GF-D8 (cell line): ENCODE measurements at regions not wholly inside any gene's neighbourhood (a gene's known extent, or its start where the extent isn't known, plus 50 kb on each side); places are given as distances from the start of the nearest gene placed in this dataset.
"Not testable (repeated sequence)": the region's sequence is repeated elsewhere in the genome, so short reads cannot be mapped to it uniquely, and the experiment has no call there.

Experiments
- DNase-seq: peaks from one replicate; lab custom pipeline; 2025; lab: John Stamatoyannopoulos, UW

DNA sequence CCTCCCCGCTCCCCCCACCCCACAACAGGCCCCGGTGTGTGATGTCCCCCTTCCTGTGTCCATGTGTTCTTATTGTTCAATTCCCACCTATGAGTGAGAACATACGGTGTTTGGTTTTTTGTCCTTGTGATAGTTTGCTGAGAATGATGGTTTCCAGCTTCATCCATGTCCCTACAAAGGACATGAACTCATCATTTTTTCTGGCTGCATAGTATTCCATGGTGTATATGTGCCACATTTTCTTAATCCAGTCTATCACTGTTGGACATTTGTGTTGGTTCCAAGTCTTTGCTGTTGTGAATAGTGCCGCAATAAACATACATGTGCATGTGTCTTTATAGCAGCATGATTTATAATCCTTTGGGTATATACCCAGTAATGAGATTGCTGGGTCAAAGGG is 104.3 kb downstream of the MTPN start:
- DNase-seq: not testable (repeated sequence)

DNA sequence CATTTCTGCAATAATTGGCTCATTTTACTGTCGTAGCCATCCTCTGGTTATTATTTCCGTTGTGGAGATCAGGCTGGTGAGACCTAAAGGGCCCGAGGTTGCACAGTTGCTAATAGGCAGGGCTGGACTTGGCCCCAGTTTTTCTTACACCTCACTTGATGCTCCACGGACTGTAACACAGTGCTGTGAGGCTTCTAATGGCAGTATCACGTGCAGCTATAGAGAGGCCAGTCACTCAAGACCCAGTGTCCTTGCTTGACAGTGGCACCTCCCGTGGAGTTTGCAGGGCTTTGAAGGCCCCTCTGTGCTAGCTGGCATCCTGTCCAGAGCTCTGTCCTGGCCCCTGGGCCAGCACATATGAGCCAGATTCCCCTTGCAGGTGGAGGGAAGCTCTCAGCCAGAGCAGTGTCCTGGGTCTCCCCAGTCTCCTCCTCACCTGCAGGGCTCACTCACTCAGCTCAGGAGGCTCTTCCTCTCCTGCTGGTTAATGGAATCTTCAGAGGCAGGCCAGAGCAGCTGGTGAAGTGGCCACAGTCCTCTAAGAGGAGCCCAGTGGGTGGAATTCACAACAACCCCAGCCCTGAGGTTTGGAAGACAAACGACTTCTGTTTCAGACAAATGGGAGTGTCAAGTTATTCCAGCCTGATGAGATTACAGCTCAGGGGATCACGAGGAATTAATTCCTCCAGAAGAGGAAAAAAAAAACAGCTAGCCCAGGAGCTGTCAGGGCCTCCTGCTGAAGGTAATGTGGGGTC is 114.2 kb upstream of the FAM180A start:
- no peak for DNase-seq

- DNase-seq: no peak
Measured at GRCh38 chr7:135859538-135859937, 110.9 kb upstream of the FAM180A start.

- DNase-seq: no peak
Measured at GRCh38 chr7:135858851-135859250, 110.2 kb upstream of the FAM180A start.

DNA sequence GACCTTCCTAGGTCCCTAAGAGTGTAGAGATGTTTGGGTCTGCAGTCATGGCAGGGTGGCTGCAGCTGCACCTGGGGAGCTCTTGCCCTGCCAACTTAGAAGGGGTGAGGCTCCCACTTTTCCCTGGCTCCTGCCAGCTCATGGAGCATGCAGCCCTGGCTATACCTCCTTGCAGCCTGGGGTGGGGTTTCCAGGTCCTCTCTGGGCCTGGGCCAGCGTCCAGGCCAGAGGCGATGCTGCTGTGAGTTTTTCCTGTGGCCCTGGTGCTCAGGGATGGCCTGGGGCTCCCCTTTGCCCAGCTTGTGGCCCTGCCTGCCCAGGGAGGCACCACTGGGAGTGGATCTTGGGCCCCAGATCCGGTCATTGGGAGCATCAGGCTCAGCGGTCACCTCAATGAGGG is 109.8 kb upstream of the FAM180A start:
- DNase-seq: no peak

DNA sequence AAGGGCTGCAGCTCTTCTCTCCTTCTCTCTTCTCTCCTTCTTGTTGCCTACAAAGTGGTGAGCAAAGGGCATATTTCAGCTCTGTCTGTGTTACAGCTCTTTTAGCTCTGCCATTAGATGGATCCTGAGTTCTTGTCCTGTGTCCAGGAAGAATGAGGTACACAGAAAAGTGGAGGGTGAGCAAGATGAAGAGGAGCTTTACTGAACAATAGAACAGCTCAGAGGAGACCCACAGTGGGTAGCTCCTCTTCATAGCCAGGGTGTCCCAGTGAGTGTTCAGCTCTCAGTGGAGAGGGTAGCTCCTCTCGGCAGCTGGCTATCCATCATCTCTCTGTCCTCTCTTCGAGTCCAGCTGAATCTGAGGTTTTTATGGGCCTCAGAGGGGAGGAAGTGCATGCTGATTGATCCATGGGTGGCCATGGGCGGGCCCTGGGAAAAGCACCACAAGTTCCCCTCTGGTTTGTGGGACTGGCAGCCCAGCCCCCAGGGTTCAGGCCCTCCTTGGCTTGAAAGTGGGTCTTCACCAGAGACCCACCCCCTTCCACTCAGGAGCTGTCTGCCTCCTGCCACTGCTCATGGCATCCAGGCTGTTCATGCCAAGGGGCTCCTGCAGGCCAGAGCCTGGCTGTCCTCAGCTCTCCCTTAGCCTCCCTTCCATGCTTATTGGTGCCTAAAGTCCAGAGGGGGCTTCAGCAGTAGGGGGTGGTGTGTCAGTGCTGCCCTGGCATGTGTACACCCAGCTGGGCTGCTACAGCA is 109.1 kb upstream of the FAM180A start:
- DNase-seq: no peak

DNA sequence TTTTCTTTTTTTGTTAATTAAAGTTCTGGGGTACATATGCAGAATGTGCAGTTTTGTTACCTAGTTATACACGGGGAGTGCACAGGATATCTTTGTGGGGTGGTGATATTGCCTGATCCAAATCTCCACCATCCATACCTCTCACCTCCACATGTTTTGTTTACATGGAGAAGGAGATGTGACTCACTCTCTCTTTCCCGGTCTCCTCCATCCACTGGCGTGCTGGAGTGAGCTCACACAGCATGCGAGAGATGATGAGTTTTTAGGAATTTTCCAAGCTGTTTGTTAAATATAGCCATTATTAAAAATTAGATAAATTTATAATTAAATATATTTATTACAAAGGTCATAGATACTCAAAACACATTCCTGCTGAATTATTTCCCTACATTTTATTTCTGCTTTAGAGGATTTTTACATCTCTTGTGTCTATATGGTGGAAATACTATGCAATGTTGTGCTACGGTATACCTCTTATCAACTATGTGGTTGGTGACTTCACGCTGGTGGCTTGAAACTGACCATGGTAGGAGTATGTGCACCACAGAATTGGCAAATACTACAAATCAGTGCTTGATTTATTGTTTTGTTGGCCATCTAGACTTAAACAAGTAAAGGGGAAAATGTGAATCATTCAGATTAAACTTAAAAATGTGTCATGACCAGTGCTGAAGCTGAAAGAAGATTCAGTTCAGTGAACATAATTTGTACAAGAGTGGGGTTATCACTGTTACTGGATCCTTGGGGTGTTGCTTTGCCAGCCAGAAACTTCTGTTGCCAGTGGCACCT is 107.9 kb upstream of the FAM180A start:
- DNase-seq: no peak

GRCh38 chr7:135855846-135856245 is 107.2 kb upstream of the FAM180A start:
- no peak for DNase-seq

DNA sequence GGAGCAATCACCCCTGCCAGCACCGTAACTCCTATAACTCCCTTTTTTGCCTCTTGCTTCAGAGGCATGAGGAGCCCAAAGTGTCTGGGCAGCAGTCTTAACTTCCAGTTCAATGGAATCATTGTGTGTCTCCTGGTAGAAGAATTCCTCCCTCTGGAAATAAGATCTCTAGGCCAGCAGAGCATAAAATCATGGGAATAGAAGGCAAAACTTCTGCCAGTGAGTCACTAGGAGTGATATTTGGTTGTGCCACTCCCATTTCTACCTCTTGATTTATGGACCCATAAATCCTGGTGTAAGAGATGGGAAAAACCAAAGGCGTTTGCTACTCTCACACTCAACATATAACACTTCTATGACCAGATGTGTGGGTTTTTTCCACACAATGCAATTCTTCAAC is 104.9 kb upstream of the FAM180A start:
- no peak for DNase-seq

DNA sequence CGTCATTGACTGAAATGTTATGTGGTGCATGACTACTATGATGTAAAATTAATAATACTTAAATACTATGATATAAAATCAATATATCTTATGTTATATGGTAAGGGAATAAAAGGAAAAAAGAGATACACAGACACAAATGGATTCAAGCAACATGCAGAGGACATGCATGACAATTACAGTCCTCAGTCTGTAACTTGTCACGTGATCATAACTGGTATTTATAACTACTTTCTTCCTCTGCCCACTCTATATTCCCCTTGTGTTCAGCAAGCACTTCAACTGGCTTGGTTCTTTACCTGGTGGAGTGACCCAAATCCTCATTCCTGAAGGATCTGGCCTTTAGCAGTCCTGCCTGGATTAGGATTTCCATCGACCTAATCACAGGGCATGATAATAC is 104.4 kb upstream of the FAM180A start:
- DNase-seq: no peak

DNA sequence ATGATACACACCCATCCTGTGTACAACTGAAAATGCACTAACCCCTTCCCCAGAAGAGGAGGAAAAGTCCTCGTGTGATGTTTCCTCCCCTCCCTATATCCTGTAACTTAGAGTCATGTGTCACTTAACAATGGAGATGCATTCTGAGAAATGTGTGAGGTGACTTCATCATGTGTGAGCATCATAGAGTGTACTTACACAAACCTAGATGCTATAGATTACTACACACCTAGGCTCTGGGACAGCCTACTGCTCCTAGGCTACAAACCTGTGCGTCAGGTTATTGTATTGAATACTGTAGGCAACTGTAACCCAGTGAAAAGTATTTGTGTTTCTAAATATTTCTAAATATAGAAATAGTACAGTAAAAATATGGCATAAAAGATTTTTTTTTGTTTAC is 98.6 kb upstream of the FAM180A start:
- no peak for DNase-seq

- DNase-seq: no peak
Measured at GRCh38 chr7:135846339-135846738, 97.7 kb upstream of the FAM180A start.

DNA sequence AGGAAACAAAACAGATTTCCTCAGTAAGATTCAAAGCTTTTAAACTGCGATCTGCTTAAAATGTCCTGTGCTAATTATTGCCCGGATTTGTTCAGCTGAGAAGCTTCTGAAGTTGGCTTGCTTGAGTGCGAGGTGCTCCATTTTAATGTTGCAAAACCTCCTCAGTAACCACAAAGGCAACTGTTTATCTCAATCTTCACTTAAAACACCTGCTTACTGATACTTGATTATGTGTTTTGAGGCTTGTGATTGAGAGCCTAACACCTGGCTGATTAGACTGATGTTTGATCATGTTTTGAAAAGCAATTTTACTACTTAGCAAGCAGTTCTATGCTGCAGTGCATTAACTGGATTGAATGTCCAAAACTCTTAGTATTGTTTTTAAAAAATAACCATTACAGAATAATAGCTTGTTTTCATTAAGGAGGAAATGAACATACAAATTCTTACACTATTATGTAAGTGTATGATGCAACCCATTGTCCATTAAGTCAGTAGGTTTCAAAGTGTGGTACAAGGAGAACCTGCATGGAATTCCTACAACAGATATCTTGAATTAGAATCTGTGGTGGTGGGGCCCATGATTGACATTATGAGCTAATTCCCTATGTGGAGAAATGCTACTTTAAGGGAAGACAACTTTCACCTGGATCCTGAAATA is 96.9 kb upstream of the FAM180A start:
- DNase-seq: no peak

- no peak for DNase-seq
Measured at GRCh38 chr7:135844903-135845302, 96.3 kb upstream of the FAM180A start.

GRCh38 chr7:135843214-135843613 is 94.6 kb upstream of the FAM180A start:
- no peak for DNase-seq

GRCh38 chr7:135842446-135843179 is 94.0 kb upstream of the FAM180A start:
- no peak for DNase-seq

GRCh38 chr7:135840591-135840990 is 92.0 kb upstream of the FAM180A start:
- no peak for DNase-seq

GRCh38 chr7:135837675-135838074 is 89.1 kb upstream of the FAM180A start:
- no peak for DNase-seq

DNA sequence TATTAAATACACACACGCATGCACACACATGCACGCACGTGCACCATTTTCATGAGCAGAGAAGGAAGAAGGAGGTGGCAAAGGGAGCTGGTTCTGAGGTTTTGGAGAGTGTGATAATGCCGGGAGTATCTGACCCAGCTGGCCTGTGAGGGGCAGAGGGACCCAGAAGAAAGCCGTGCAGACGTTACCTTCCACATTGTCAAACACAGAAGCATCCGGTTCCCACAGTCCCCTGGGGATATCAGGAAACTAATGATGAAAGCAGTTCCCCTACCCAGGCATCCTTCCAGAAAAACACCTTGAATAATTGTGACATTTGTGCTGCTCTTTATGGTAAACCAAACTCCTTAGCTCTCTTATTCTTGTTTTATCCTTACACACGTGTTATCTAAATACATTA is 85.7 kb upstream of the FAM180A start:
- no peak for DNase-seq

- DNase-seq: no peak
Measured at GRCh38 chr7:135833642-135834041, 85.0 kb upstream of the FAM180A start.

GRCh38 chr7:135831455-135832195 is 83.0 kb upstream of the FAM180A start:
- DNase-seq: no peak
